Uterus (tissue), 3 donors: ENCODE measurements at regions not wholly inside any gene's neighbourhood (a gene's known extent, or its start where the extent isn't known, plus 50 kb on each side); places are given as distances from the start of the nearest gene placed in this dataset.

Experiments
- DNase-seq, 2 donors: peaks; one replicate each; pipeline ENCODE4 v3.0.0-alpha.2; 2019 to 2020
- H3K27ac ChIP-seq, 2 donors: fragments of 200-600 bp; sonication (generic); 1 replicate in 1 of 2; 2 replicates in 1 of 2; pipeline ENCODE4 v1.5.1; 2016 to 2018
- H3K27me3 ChIP-seq, 2 donors: fragments of 200-600 bp; sonication (generic); one replicate each; pipeline ENCODE4 v1.5.1; 2018 to 2019; ENCODE audit warnings: control low read depth in 1 of 2
- H3K36me3 ChIP-seq, 2 donors: fragments of 200-600 bp; sonication (generic); one replicate each; pipeline ENCODE4 v1.5.1; 2019; ENCODE audit warnings: control low read depth in 1 of 2
- H3K4me1 ChIP-seq, 2 donors: fragments of 200-600 bp; sonication (generic); one replicate each; pipeline ENCODE4 v1.5.1; 2018 to 2019; ENCODE audit warnings: control low read depth in 1 of 2
- H3K4me3 ChIP-seq, 2 donors: fragments of 200-600 bp; sonication (generic); 1 replicate in 1 of 2; 2 replicates in 1 of 2; pipeline ENCODE4 v1.5.1; 2018 to 2019; ENCODE audit warnings: mild to moderate bottlenecking in 1 of 2
- H3K9me3 ChIP-seq, 2 donors: fragments of 200-600 bp; sonication (generic); one replicate each; pipeline ENCODE4 v1.5.1; 2019; ENCODE audit warnings: control low read depth in 1 of 2
- CTCF ChIP-seq, 4 experiments: fragments of 200-600 bp in 2 of 4; fragments of 450-650 bp in 2 of 4; sonication (generic) in 2 of 4; IDR thresholded peaks; one replicate each; pipeline ENCODE4 v1.5.1; 2016 to 2019; ENCODE audit warnings: antibody characterized with exemption in 4 of 4, mild to moderate bottlenecking in 2 of 4, moderate library complexity in 1 of 4
- POLR2A ChIP-seq, 2 donors: fragments of 450-650 bp; IDR thresholded peaks; one replicate each; pipeline ENCODE4 v1.6.1; 2016; ENCODE audit warnings: antibody characterized with exemption in 2 of 2, mild to moderate bottlenecking in 1 of 2, moderate library complexity in 1 of 2
- intact Hi-C: fragments of 100-400 bp; cut with DNase I; formaldehyde crosslinking; loops from one replicate; pipeline ENCODE4 v1.15.1; 2023; ENCODE audit warnings: low total_unique reads
- donor health status: DM: yes; HTN: yes; CAD: no.

GRCh38 chr9:72460342-72461312 lies 60.8 kb upstream of the TMC1 start:
- no peak overlapping the region for H3K27ac ChIP-seq
- intact Hi-C loops: no loop called here
- no peak for DNase-seq
- no peak overlapping the region for H3K4me3 ChIP-seq
- TF ChIP-seq CTCF (IDR thresholded peaks at IDR 0.05): no peak
- TF ChIP-seq POLR2A (IDR thresholded peaks at IDR 0.05): no peak
- H3K36me3 ChIP-seq: no peaks in the 10 kb centered on the region
- no peaks in the 10 kb centered on the region for H3K9me3 ChIP-seq
- no peaks in the 10 kb centered on the region for H3K4me1 ChIP-seq
- no peaks in the 10 kb centered on the region for H3K27me3 ChIP-seq

- H3K4me1 ChIP-seq: no peaks in the 10 kb centered on the region
- H3K36me3 ChIP-seq: no peaks in the 10 kb centered on the region
- no peak overlapping the region for H3K4me3 ChIP-seq
- no peak for DNase-seq
- TF ChIP-seq POLR2A (IDR thresholded peaks at IDR 0.05) (no peak), CTCF (IDR thresholded peaks at IDR 0.05) (no peak)
- H3K9me3 ChIP-seq: no peaks in the 10 kb centered on the region
- H3K27me3 ChIP-seq: no peaks in the 10 kb centered on the region
- intact Hi-C loops: no loop called here
- H3K27ac ChIP-seq: no peak overlapping the region
Observed at GRCh38 chr9:72459308-72459707, 62.1 kb upstream of the TMC1 start.

GRCh38 chr9:72458153-72458552 lies 63.3 kb upstream of the TMC1 start:
- H3K4me1 ChIP-seq: no peaks in the 10 kb centered on the region
- no peak for DNase-seq
- no peaks in the 10 kb centered on the region for H3K36me3 ChIP-seq
- H3K27me3 ChIP-seq: no peaks in the 10 kb centered on the region
- intact Hi-C loops: no loop called here
- no peak overlapping the region for H3K27ac ChIP-seq
- TF ChIP-seq POLR2A (IDR thresholded peaks at IDR 0.05) (no peak), CTCF (IDR thresholded peaks at IDR 0.05) (no peak)
- no peak overlapping the region for H3K4me3 ChIP-seq
- no peaks in the 10 kb centered on the region for H3K9me3 ChIP-seq

GRCh38 chr9:72457366-72457765 lies 64.0 kb upstream of the TMC1 start:
- Histone ChIP-seq H3K36me3 (no peaks in the 10 kb centered on the region), H3K9me3 (no peaks in the 10 kb centered on the region), H3K4me3 (no peak overlapping the region), H3K27me3 (no peaks in the 10 kb centered on the region), H3K4me1 (no peaks in the 10 kb centered on the region), H3K27ac (no peak overlapping the region)
- TF ChIP-seq POLR2A (IDR thresholded peaks at IDR 0.05) (no peak), CTCF (IDR thresholded peaks at IDR 0.05) (no peak)
- no peak for DNase-seq
- intact Hi-C loops: no loop called here

GRCh38 chr9:72454871-72455491 lies 66.4 kb upstream of the TMC1 start:
- DNase-seq: no peak
- TF ChIP-seq POLR2A (IDR thresholded peaks at IDR 0.05) (no peak), CTCF (IDR thresholded peaks at IDR 0.05) (no peak)
- no peaks in the 10 kb centered on the region for H3K27me3 ChIP-seq
- H3K9me3 ChIP-seq: no peaks in the 10 kb centered on the region
- intact Hi-C loops: no loop called here
- H3K27ac ChIP-seq: no peak overlapping the region
- no peak overlapping the region for H3K4me3 ChIP-seq
- no peaks in the 10 kb centered on the region for H3K4me1 ChIP-seq
- no peaks in the 10 kb centered on the region for H3K36me3 ChIP-seq
